NCI-H128 (cell line): ENCODE measurements at regions not wholly inside any gene's neighbourhood (a gene's known extent, or its start where the extent isn't known, plus 50 kb on each side); places are given as distances from the start of the nearest gene placed in this dataset.

Experiments
- DNase-seq: peaks from one replicate; lab custom pipeline; 2025; ENCODE audit not compliant: unreplicated experiment; lab: John Stamatoyannopoulos, UW

DNA sequence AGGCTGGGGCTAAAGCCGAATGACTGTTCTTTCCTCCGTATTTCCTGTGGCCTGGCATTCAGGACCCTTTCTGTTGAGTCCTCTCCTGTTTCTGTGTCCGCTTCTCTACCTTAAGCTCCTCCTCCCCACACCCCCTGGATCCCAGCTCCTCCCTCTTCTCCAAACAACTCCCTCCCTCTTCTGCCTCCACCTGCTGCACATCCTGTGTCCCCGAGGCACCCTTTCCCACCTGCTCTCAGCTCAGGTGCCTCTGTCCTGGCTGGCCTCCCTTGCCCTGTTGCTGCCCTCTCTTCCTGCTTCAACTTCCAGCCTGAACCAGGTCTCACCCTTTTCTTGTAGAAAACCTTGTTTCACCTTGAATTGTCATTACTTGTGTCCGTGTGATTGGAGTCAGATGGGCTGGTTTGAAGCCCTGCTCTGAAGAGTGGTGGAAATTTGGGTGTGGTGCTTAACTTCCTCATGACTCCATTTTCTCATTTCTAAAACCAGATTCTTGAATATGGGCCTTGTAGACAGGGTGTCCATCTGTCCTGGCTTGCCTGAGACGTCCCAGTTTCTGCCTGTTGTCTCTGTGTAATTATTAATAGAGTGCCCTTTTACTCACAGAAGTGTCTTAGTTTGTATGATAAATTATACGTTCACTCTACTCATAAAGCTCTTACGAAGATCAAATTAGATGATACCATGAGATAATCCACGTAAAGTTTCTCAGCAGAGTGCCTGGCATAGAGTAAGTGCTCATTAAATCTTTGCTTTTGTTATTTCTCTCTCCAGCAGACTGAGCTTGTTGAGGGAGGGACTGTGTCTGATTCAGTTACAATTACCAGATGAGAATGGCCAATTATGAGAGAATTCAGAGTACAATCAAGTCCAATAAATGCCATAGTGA is 58.9 kb upstream of the TRABD2B start:
- DNase-seq, result no peak

DNA sequence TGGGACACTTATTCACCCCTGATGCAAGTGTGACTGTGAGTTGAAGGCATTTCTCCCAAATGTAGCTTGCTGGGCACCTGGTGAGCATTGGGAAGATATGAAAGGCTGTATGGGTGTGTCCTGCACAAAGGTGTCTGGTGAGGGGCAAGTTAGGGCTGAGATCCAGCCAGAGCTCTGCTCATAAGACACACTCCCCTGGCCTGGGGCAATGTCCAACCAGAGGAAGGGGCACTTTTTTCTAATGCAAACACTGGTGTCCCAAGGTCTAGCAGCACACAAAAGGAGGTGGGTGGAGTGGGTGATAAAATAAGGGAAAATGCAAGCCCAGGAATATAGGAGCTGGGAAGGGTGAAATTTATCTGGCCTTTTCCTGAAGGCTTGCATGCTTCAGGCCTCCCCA is 57.0 kb upstream of the TRABD2B start:
- DNase-seq, result no peak

GRCh38 chr1:48052923-48053291 is 55.7 kb upstream of the TRABD2B start:
- DNase-seq, result no peak

- no peak for DNase-seq
These were observed 54.4 kb upstream of the TRABD2B start for GRCh38 chr1:48051466-48052126.

GRCh38 chr1:48049823-48050535 is 52.8 kb upstream of the TRABD2B start:
- DNase-seq, result no peak

GRCh38 chr1:48048980-48049379 is 51.8 kb upstream of the TRABD2B start:
- DNase-seq, result no peak

GRCh38 chr1:48048064-48048463 is 50.9 kb upstream of the TRABD2B start:
- DNase-seq, result no peak

- no peak for DNase-seq
These were observed 49.9 kb upstream of the TRABD2B start for GRCh38 chr1:48047116-48047515.
